HG03025 (cell line): ENCODE measurements at regions not wholly inside any gene's neighbourhood (a gene's known extent, or its start where the extent isn't known, plus 50 kb on each side); places are given as distances from the start of the nearest gene placed in this dataset.

Source experiments
- ATAC-seq: cut with Tn5 transposase; IDR thresholded peaks from one replicate; pipeline ENCODE4 v1.9.1; 2021; ENCODE audit warnings: mild to moderate bottlenecking, moderate library complexity; ENCODE audit not compliant: unreplicated experiment, low FRiP score

GRCh38 chr1:88013485-88013884, 670.6 kb upstream of the PKN2 start:
- ATAC-seq: no peak

GRCh38 chr1:88014131-88014530, 669.9 kb upstream of the PKN2 start:
- no peak for ATAC-seq

- ATAC-seq: no peak
Observed at GRCh38 chr1:88016947-88017346, 667.1 kb upstream of the PKN2 start.

GRCh38 chr1:88021529-88021928, 662.5 kb upstream of the PKN2 start:
- ATAC-seq: no peak

- ATAC-seq: no peak
Observed at GRCh38 chr1:88022516-88022915, 661.6 kb upstream of the PKN2 start.

- no peak for ATAC-seq
Observed at GRCh38 chr1:88029142-88029541, 654.9 kb upstream of the PKN2 start.

- ATAC-seq: no peak
Observed at GRCh38 chr1:88029899-88030298, 654.2 kb upstream of the PKN2 start.

GRCh38 chr1:88035578-88035977, 648.5 kb upstream of the PKN2 start:
- ATAC-seq: no peak

- no peak for ATAC-seq
Observed at GRCh38 chr1:88036345-88037014, 647.6 kb upstream of the PKN2 start.

- ATAC-seq: no peak
Observed at GRCh38 chr1:88039240-88039639, 644.8 kb upstream of the PKN2 start.

- ATAC-seq: no peak
Observed at GRCh38 chr1:88043834-88044233, 640.2 kb upstream of the PKN2 start.

- no peak for ATAC-seq
Observed at GRCh38 chr1:88052167-88052566, 631.9 kb upstream of the PKN2 start.

GRCh38 chr1:88053065-88053464, 631.0 kb upstream of the PKN2 start:
- no peak for ATAC-seq

- no peak for ATAC-seq
Observed at GRCh38 chr1:88056881-88057280, 627.2 kb upstream of the PKN2 start.

- ATAC-seq: no peak
Observed at GRCh38 chr1:88058205-88058604, 625.9 kb upstream of the PKN2 start.

GRCh38 chr1:88060112-88060673, 623.9 kb upstream of the PKN2 start:
- ATAC-seq: no peak

GRCh38 chr1:88060750-88061491, 623.2 kb upstream of the PKN2 start:
- ATAC-seq: no peak

- no peak for ATAC-seq
Observed at GRCh38 chr1:88061492-88062177, 622.4 kb upstream of the PKN2 start.

- ATAC-seq: no peak
Observed at GRCh38 chr1:88062650-88063153, 621.4 kb upstream of the PKN2 start.

GRCh38 chr1:88063605-88064004, 620.5 kb upstream of the PKN2 start:
- no peak for ATAC-seq

- no peak for ATAC-seq
Observed at GRCh38 chr1:88068407-88068960, 615.6 kb upstream of the PKN2 start.
